Fibroblast of the aortic adventitia (primary cell): ENCODE measurements at regions not wholly inside any gene's neighbourhood (a gene's known extent, or its start where the extent isn't known, plus 50 kb on each side); places are given as distances from the start of the nearest gene placed in this dataset.

Source experiments
- DNase-seq: peaks from one replicate; pipeline ENCODE4 v3.0.0-alpha.2; 2010; ENCODE audit warnings: low read depth
- H3K4me3 ChIP-seq: 2 replicates; pipeline ENCODE4 v1.5.1; 2011; ENCODE audit warnings: low read depth, mild to moderate bottlenecking, control low read depth, low read length, moderate library complexity
- CTCF ChIP-seq: IDR thresholded peaks from 2 replicates; pipeline ENCODE4 v1.5.1; 2011; ENCODE audit warnings: mild to moderate bottlenecking, low read length, control low read depth, inconsistent platforms; ENCODE audit not compliant: insufficient read depth

- TF ChIP-seq CTCF, result no peak
- H3K4me3 ChIP-seq, result no peak overlapping the region
- DNase-seq, result no peak
Observed at GRCh38 chr10:58965855-58966254, 210.6 kb upstream of the PHYHIPL start.

GRCh38 chr10:58967551-58968388 lies 208.7 kb upstream of the PHYHIPL start:
- no peak overlapping the region for H3K4me3 ChIP-seq
- DNase-seq, result no peak
- TF ChIP-seq CTCF, result no peak

GRCh38 chr10:58968389-58968755 lies 208.1 kb upstream of the PHYHIPL start:
- no peak for TF ChIP-seq CTCF
- no peak overlapping the region for H3K4me3 ChIP-seq
- DNase-seq, result no peak

- no peak for TF ChIP-seq CTCF
- peak; percentile 58 for DNase-seq
- H3K4me3 ChIP-seq, result no peak overlapping the region
Observed at GRCh38 chr10:58969576-58969975, 206.9 kb upstream of the PHYHIPL start.

- no peak overlapping the region for H3K4me3 ChIP-seq
- TF ChIP-seq CTCF, result no peak
- no peak for DNase-seq
Observed at GRCh38 chr10:58970160-58970915, 206.1 kb upstream of the PHYHIPL start.

GRCh38 chr10:58971211-58971610 lies 205.2 kb upstream of the PHYHIPL start:
- no peak for DNase-seq
- no peak for TF ChIP-seq CTCF
- H3K4me3 ChIP-seq, result no peak overlapping the region
